NT2/D1 (cell line): ENCODE measurements at regions not wholly inside any gene's neighbourhood (a gene's known extent, or its start where the extent isn't known, plus 50 kb on each side); places are given as distances from the start of the nearest gene placed in this dataset.

Source experiments
- SUZ12 ChIP-seq: IDR thresholded peaks from 2 replicates; pipeline ENCODE4 v1.6.1; 2011; ENCODE audit not compliant: insufficient read length, insufficient read depth; ENCODE audit errors: extremely low read depth
- ZNF274 ChIP-seq: IDR thresholded peaks from 2 replicates; pipeline ENCODE4 v1.6.1; 2011; ENCODE audit warnings: mild to moderate bottlenecking, low read depth, low read length

GRCh38 chrX:40952855-40953254, 132.4 kb upstream of the USP9X start:
- no peak for TF ChIP-seq ZNF274
- TF ChIP-seq SUZ12: no peak
